Ishikawa (cell line): ENCODE measurements at regions not wholly inside any gene's neighbourhood (a gene's known extent, or its start where the extent isn't known, plus 50 kb on each side); places are given as distances from the start of the nearest gene placed in this dataset.

Experiments
- CEBPB ChIP-seq: IDR thresholded peaks from 2 replicates; pipeline ENCODE4 v1.6.1; 2012
- EP300 ChIP-seq: IDR thresholded peaks from 2 replicates; pipeline ENCODE4 v1.6.1; 2012; ENCODE audit warnings: borderline replicate concordance
- TAF1 ChIP-seq: IDR thresholded peaks from 2 replicates; pipeline ENCODE4 v1.6.1; 2012; ENCODE audit warnings: low read depth, mild to moderate bottlenecking
- TF ChIP-seq, protein P1 (sequence below): IDR thresholded peaks from 2 replicates; pipeline ENCODE4 v1.6.1; 2012; ENCODE audit warnings: low read depth, mild to moderate bottlenecking
- TF ChIP-seq, protein P2 (sequence below): IDR thresholded peaks from 2 replicates; pipeline ENCODE4 v1.6.1; 2012
- TF ChIP-seq, protein P3 (sequence below): IDR thresholded peaks from 2 replicates; pipeline ENCODE4 v1.6.1; 2012

DNA sequence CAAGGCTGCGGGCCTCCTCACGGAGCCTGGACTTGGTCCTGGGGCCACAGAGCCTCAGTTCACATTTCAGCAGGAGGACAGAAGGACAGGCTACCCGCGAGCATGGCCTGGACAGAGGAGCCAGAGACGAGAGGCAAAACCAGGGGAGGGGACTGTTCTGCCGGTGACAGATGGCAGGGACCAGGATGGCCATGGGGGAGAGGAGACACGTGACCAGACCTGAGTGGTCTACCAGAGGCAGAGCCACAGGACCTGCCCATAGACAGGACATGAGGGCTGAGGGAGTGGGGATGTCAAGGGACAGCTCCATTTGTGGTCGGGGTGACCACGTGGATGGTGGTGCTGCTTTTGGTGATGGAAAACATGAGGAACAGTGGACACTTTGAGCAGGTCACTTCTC, 207.9 kb downstream of the NFATC2 start:
- TF ChIP-seq TAF1, result no peak
- no peak for TF ChIP-seq EP300
- TF ChIP-seq, protein P1, sequence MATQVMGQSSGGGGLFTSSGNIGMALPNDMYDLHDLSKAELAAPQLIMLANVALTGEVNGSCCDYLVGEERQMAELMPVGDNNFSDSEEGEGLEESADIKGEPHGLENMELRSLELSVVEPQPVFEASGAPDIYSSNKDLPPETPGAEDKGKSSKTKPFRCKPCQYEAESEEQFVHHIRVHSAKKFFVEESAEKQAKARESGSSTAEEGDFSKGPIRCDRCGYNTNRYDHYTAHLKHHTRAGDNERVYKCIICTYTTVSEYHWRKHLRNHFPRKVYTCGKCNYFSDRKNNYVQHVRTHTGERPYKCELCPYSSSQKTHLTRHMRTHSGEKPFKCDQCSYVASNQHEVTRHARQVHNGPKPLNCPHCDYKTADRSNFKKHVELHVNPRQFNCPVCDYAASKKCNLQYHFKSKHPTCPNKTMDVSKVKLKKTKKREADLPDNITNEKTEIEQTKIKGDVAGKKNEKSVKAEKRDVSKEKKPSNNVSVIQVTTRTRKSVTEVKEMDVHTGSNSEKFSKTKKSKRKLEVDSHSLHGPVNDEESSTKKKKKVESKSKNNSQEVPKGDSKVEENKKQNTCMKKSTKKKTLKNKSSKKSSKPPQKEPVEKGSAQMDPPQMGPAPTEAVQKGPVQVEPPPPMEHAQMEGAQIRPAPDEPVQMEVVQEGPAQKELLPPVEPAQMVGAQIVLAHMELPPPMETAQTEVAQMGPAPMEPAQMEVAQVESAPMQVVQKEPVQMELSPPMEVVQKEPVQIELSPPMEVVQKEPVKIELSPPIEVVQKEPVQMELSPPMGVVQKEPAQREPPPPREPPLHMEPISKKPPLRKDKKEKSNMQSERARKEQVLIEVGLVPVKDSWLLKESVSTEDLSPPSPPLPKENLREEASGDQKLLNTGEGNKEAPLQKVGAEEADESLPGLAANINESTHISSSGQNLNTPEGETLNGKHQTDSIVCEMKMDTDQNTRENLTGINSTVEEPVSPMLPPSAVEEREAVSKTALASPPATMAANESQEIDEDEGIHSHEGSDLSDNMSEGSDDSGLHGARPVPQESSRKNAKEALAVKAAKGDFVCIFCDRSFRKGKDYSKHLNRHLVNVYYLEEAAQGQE, result no peak
- TF ChIP-seq, protein P2, sequence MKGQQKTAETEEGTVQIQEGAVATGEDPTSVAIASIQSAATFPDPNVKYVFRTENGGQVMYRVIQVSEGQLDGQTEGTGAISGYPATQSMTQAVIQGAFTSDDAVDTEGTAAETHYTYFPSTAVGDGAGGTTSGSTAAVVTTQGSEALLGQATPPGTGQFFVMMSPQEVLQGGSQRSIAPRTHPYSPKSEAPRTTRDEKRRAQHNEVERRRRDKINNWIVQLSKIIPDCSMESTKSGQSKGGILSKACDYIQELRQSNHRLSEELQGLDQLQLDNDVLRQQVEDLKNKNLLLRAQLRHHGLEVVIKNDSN, result no peak
- TF ChIP-seq, protein P3, sequence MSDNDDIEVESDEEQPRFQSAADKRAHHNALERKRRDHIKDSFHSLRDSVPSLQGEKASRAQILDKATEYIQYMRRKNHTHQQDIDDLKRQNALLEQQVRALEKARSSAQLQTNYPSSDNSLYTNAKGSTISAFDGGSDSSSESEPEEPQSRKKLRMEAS, result no peak
- no peak for TF ChIP-seq CEBPB
